ENCODE measurements at regions not wholly inside any gene's neighbourhood (a gene's known extent, or its start where the extent isn't known, plus 50 kb on each side); places are given as distances from the start of the nearest gene placed in this dataset.

DNA sequence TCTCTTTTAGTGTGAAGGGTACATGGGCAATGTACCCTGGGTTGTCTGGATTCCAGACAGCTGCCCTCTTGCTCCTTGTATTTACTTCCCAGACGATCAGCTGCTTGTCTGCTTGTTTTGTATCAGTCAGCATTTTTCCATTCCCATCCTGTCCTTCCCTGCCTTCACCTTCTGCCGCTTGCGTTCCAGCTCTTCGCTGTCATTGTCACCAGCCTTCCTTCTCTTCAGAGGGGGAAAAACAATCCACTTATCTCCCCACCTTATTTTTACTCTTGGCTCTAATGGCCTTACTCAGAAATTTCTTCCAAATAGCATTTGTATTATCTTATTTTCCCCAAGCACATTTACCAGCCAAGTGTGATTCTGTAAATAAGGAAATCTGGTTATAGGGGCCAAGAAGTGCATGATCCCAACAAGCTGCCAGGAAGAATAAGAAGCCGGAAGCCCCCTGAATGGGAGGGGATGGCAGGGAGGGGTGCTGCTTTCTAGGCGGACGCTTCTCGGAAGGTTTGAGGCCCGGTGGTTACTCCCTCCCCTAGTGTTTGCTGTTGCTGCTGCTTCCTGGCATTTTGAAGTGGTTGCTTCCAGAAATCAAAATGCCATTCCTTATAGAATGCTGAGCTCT lies 497.6 kb downstream of the NTRK3 start:
- H3K36me3 ChIP-seq = no peaks in the 10 kb centered on the region
- intact Hi-C loops (cut with DNase I) = no loop called here
- DNase-seq = no peak
- TF ChIP-seq, protein P1, sequence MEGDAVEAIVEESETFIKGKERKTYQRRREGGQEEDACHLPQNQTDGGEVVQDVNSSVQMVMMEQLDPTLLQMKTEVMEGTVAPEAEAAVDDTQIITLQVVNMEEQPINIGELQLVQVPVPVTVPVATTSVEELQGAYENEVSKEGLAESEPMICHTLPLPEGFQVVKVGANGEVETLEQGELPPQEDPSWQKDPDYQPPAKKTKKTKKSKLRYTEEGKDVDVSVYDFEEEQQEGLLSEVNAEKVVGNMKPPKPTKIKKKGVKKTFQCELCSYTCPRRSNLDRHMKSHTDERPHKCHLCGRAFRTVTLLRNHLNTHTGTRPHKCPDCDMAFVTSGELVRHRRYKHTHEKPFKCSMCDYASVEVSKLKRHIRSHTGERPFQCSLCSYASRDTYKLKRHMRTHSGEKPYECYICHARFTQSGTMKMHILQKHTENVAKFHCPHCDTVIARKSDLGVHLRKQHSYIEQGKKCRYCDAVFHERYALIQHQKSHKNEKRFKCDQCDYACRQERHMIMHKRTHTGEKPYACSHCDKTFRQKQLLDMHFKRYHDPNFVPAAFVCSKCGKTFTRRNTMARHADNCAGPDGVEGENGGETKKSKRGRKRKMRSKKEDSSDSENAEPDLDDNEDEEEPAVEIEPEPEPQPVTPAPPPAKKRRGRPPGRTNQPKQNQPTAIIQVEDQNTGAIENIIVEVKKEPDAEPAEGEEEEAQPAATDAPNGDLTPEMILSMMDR (IDR thresholded peaks at IDR 0.05) = no peak
- H3K27ac ChIP-seq = no peak overlapping the region
- ATAC-seq = peak; percentile 56
- peaks cover 17% of the 10 kb centered on the region for H3K4me1 ChIP-seq
- H3K9me3 ChIP-seq = no peaks in the 10 kb centered on the region
- no peak overlapping the region for H3K4me3 ChIP-seq
- no peaks in the 10 kb centered on the region for H3K27me3 ChIP-seq

DNA sequence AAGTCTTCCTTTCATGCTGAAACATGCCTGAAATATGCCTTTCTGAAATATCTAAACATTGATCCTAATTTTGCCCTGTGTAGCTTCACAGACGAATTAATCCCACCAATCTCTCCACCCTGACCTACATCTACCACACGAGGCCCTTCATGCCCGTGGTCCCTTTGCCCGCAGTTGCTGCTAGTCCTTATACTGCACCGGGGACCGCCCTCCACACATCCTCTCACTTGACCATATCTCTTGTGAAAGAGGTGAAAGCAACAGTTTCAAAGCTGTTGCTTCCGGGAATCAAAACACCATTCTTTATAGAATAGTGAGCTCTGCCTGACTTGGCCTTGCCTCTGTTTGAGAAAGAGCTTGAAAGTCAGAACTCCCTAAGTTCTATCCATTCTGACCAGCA lies 499.5 kb downstream of the NTRK3 start:
- Histone ChIP-seq H3K27ac (no peak overlapping the region), H3K36me3 (no peaks in the 10 kb centered on the region), H3K4me1 (peaks cover 19% of the 10 kb centered on the region), H3K27me3 (no peaks in the 10 kb centered on the region), H3K9me3 (no peaks in the 10 kb centered on the region), H3K4me3 (no peak overlapping the region)
- ATAC-seq (no peak), DNase-seq (no peak)
- intact Hi-C loops (cut with DNase I) = no loop called here
- TF ChIP-seq, protein P1 (IDR thresholded peaks at IDR 0.05) = no peak

DNA sequence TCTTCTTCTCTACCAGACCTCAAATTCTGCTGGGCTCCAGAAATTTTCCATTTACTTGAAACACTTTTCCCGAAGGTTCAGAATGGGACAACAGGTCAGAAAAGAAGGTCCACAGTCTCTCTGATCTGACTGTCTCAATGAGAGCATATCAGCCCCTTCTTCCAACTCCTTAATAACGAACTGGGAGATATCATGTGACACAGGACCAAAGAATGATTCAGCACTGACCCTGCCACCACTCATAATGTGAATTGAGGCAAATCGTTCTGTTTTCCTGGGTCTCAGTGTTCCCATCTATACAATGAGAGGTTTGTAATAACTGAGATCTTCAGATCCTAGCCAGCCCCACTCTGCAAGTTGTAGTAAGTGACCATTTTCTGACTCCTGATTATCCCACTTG lies 500.5 kb downstream of the NTRK3 start:
- DNase-seq = no peak
- intact Hi-C loops (cut with DNase I) = no loop called here
- TF ChIP-seq, protein P1 (IDR thresholded peaks at IDR 0.05) = no peak

DNA sequence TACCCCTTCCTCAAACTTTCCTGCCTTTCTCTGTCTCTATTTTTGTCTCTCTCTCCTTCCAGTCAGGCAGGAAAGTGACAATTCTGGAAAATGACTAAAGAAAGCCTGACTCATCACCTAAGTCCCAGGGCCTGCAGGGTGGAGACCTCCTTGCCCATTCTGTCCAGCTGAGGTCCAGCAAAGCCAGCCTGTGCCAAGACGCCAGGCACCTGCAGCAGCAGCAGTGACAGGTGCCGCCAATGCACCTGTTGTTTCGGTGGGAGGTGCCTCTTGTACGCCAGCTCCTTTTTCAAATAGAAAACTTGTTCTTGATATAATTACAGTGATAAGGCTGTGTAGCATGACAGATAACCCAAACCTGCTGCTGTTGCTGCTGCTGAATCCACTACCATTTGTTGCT lies 501.3 kb downstream of the NTRK3 start:
- Histone ChIP-seq H3K27ac (no peak overlapping the region), H3K4me3 (no peak overlapping the region), H3K9me3 (no peaks in the 10 kb centered on the region), H3K4me1 (peaks cover 9% of the 10 kb centered on the region), H3K27me3 (no peaks in the 10 kb centered on the region), H3K36me3 (no peaks in the 10 kb centered on the region)
- intact Hi-C loops (cut with DNase I) = no loop called here
- TF ChIP-seq, protein P1 (IDR thresholded peaks at IDR 0.05) = no peak
- ATAC-seq (no peak), DNase-seq (no peak)

More for the DNA sequence above, 500.5 kb downstream of the NTRK3 start:
- Histone ChIP-seq H3K27me3 (no peaks in the 10 kb centered on the region), H3K27ac (no peak overlapping the region), H3K36me3 (no peaks in the 10 kb centered on the region), H3K9me3 (no peaks in the 10 kb centered on the region), H3K4me1 (peaks cover 9% of the 10 kb centered on the region), H3K4me3 (no peak overlapping the region)
- no peak for ATAC-seq

DNA sequence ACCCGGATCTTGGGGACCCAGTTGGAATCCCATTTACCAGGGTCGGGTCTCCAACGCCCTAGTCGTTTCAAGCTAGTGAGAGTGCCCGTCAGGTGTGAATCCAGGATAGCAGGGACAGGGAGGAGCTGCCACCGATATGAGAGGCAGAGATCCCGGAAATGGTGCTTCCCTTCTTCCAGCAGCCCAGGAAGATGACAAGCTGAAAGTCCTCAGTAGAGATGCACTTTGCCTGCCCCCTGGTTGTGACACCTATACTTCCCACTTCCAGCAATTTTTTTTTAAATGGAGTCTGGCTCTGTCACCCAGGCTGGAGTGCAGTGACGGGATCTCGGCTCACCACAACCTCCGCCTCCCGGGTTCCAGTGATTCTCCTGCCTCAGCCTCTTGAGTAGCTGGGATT lies 503.0 kb downstream of the NTRK3 start:
- Histone ChIP-seq H3K36me3 (no peaks in the 10 kb centered on the region), H3K27ac (no peak overlapping the region), H3K27me3 (no peaks in the 10 kb centered on the region), H3K4me3 (no peak overlapping the region), H3K9me3 (no peaks in the 10 kb centered on the region), H3K4me1 (peaks cover 9% of the 10 kb centered on the region)
- no peak for ATAC-seq
- TF ChIP-seq, protein P1 (IDR thresholded peaks at IDR 0.05) = no peak
- intact Hi-C loops (cut with DNase I) = no loop called here
- no peak for DNase-seq
